Progenitor cell of endocrine pancreas (in vitro differentiated cells): ENCODE measurements at regions not wholly inside any gene's neighbourhood (a gene's known extent, or its start where the extent isn't known, plus 50 kb on each side); places are given as distances from the start of the nearest gene placed in this dataset.

Experiments used
- DNase-seq: peaks from one replicate; pipeline ENCODE4 v3.0.0; 2021; ENCODE audit warnings: low spot score; ENCODE audit not compliant: unreplicated experiment
- H3K27ac Mint-ChIP-seq: 2 replicates; pipeline ENCODE4 v1.8.0; 2021; ENCODE audit warnings: mild to moderate bottlenecking, moderate library complexity, mixed read lengths
- H3K27me3 Mint-ChIP-seq: 2 replicates; pipeline ENCODE4 v1.8.0; 2021; ENCODE audit warnings: mixed read lengths
- H3K36me3 Mint-ChIP-seq: 2 replicates; pipeline ENCODE4 v1.8.0; 2022; ENCODE audit warnings: mixed read lengths; ENCODE audit not compliant: insufficient read depth
- H3K4me1 Mint-ChIP-seq: 2 replicates; pipeline ENCODE4 v1.8.0; 2021; ENCODE audit warnings: low read depth, mixed read lengths
- H3K4me3 Mint-ChIP-seq: 2 replicates; pipeline ENCODE4 v1.8.0; 2021; ENCODE audit warnings: low read depth, mild to moderate bottlenecking, moderate library complexity, mixed read lengths
- H3K9me3 Mint-ChIP-seq: 2 replicates; pipeline ENCODE4 v1.8.0; 2021; ENCODE audit warnings: low read depth, mixed read lengths
- TF ChIP-seq, protein P1 (sequence below): fragments of 200-600 bp; sonication (generic); IDR thresholded peaks from one replicate; pipeline ENCODE4 v1.5.0; 2021; ENCODE audit warnings: antibody characterized with exemption, mild to moderate bottlenecking; ENCODE audit not compliant: unreplicated experiment

GRCh38 chr19:30163663-30164062 is 208.5 kb upstream of the ZNF536 start:
- no peaks in the 10 kb centered on the region for H3K36me3 Mint-ChIP-seq

GRCh38 chr19:30165228-30165813 is 206.9 kb upstream of the ZNF536 start:
- DNase-seq: no peak
- Mint-ChIP-seq H3K4me1 (no peaks in the 10 kb centered on the region), H3K4me3 (no peak overlapping the region), H3K36me3 (no peaks in the 10 kb centered on the region), H3K9me3 (no peaks in the 10 kb centered on the region), H3K27ac (no peak overlapping the region), H3K27me3 (peaks cover 12% of the 10 kb centered on the region)
- TF ChIP-seq, protein P1, sequence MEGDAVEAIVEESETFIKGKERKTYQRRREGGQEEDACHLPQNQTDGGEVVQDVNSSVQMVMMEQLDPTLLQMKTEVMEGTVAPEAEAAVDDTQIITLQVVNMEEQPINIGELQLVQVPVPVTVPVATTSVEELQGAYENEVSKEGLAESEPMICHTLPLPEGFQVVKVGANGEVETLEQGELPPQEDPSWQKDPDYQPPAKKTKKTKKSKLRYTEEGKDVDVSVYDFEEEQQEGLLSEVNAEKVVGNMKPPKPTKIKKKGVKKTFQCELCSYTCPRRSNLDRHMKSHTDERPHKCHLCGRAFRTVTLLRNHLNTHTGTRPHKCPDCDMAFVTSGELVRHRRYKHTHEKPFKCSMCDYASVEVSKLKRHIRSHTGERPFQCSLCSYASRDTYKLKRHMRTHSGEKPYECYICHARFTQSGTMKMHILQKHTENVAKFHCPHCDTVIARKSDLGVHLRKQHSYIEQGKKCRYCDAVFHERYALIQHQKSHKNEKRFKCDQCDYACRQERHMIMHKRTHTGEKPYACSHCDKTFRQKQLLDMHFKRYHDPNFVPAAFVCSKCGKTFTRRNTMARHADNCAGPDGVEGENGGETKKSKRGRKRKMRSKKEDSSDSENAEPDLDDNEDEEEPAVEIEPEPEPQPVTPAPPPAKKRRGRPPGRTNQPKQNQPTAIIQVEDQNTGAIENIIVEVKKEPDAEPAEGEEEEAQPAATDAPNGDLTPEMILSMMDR: no peak

More at GRCh38 chr19:30163663-30164062, 208.5 kb upstream of the ZNF536 start:
- Mint-ChIP-seq H3K4me1 (no peaks in the 10 kb centered on the region), H3K4me3 (no peak overlapping the region), H3K9me3 (no peaks in the 10 kb centered on the region), H3K27ac (no peak overlapping the region), H3K27me3 (peaks cover 15% of the 10 kb centered on the region)
- TF ChIP-seq, protein P1: no peak
- DNase-seq: no peak

- Mint-ChIP-seq H3K4me3 (no peak overlapping the region), H3K27me3 (peaks cover 2% of the 10 kb centered on the region), H3K4me1 (no peaks in the 10 kb centered on the region), H3K9me3 (no peaks in the 10 kb centered on the region), H3K36me3 (no peaks in the 10 kb centered on the region), H3K27ac (no peak overlapping the region)
- DNase-seq: no peak
- TF ChIP-seq, protein P1: no peak
Measured at GRCh38 chr19:30167206-30167868, 204.8 kb upstream of the ZNF536 start.

GRCh38 chr19:30167976-30168635 is 204.1 kb upstream of the ZNF536 start:
- no peaks in the 10 kb centered on the region for H3K27me3 Mint-ChIP-seq
- no peak for DNase-seq
- H3K27ac Mint-ChIP-seq: no peak overlapping the region
- H3K36me3 Mint-ChIP-seq: no peaks in the 10 kb centered on the region
- no peaks in the 10 kb centered on the region for H3K9me3 Mint-ChIP-seq
- H3K4me1 Mint-ChIP-seq: no peaks in the 10 kb centered on the region
- no peak overlapping the region for H3K4me3 Mint-ChIP-seq
- TF ChIP-seq, protein P1: no peak

- H3K9me3 Mint-ChIP-seq: no peaks in the 10 kb centered on the region
Measured at GRCh38 chr19:30168760-30169159, 203.4 kb upstream of the ZNF536 start.

More at GRCh38 chr19:30168760-30169159, 203.4 kb upstream of the ZNF536 start:
- no peak for DNase-seq
- TF ChIP-seq, protein P1: no peak
- H3K4me3 Mint-ChIP-seq: no peak overlapping the region
- H3K27ac Mint-ChIP-seq: no peak overlapping the region
- H3K4me1 Mint-ChIP-seq: no peaks in the 10 kb centered on the region
- no peaks in the 10 kb centered on the region for H3K27me3 Mint-ChIP-seq
- H3K36me3 Mint-ChIP-seq: no peaks in the 10 kb centered on the region
